ENCODE measurements at regions not wholly inside any gene's neighbourhood (a gene's known extent, or its start where the extent isn't known, plus 50 kb on each side); places are given as distances from the start of the nearest gene placed in this dataset.

DNA sequence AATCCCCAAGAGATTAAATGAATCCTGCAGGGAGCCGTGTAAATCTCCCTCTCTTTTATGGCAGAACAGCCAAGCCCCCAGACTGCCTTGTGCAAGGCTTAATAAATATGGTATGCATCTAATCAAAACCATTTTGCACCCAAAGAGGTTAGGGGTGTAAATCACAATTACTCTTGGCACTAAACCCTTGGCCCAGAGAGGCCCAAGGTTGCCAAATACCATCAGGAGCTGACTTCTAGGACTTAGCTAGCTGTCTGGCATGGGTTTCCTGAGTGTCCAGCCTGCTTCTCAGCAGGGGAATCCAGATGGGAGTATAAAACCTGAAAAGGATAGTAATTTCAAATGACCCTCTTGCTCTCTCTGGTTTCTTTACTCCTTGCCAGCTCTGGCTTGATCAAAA, 610.4 kb downstream of the MED13L start:
- no TSS peak for BruUV-seq (replicated peaks)
- in situ Hi-C loops (cut with MboI) (no loop called here), intact Hi-C loops (cut with micrococcal nuclease) (no loop called here)
- Histone ChIP-seq H3K4me2 (ENCODE audit: insufficient read depth, low read length) (no peak overlapping the region), H3K27ac (ENCODE audit: extremely low read depth, low read depth, low read length) (no peak overlapping the region), H3K9ac (ENCODE audit: insufficient read depth in 1 of 2, low read depth in 2 of 2, low read length in 2 of 2) (no peak overlapping the region), H3K36me3 (ENCODE audit: control insufficient read depth, insufficient read depth, low read length) (no peaks in the 10 kb centered on the region), H3K4me3 (no peak overlapping the region), H3K4me1 (replicated peaks in 1 of 2; ENCODE audit: control insufficient read depth in 2 of 2, insufficient read depth in 2 of 2, low read length in 2 of 2) (no peaks in the 10 kb centered on the region), H4K20me1 (replicated peaks; ENCODE audit: control insufficient read depth, insufficient read depth, low read length) (no peaks in the 10 kb centered on the region), H3K9me3 (replicated peaks; ENCODE audit: control insufficient read depth, insufficient read depth, low read depth, low read length) (no peaks in the 10 kb centered on the region), H3K27me3 (ENCODE audit: control insufficient read depth in 2 of 2, insufficient read depth in 2 of 2, low read length in 2 of 2) (no peaks in the 10 kb centered on the region), H3K79me2 (ENCODE audit: control insufficient read depth, insufficient read depth, low read length) (no peaks in the 10 kb centered on the region), H3K9me1 (ENCODE audit: control insufficient read depth, insufficient read depth, low read length) (no peaks in the 10 kb centered on the region), H2AFZ (ENCODE audit: low read depth, low read length) (no peak overlapping the region)
- no peak for FAIRE-seq
- 0% methylated on average over 1 of the region's 1 CpG for WGBS (ENCODE audit: insufficient coverage, low coverage, missing lambda C conversion rate)
- DNase-seq (ENCODE audit: extremely low read depth in 1 of 4, low spot score in 3 of 4) = no peak
- ChIA-PET CTCF (ENCODE audit: low intra/inter-chr PET ratio) (no interaction called here), POLR2A (interaction anchor here (0.7 kb wide), 1 partner anchor 509 kb away, joined by 3 read pairs; no protein-coding TSS in a partner anchor)
- TF ChIP-seq, protein P1, sequence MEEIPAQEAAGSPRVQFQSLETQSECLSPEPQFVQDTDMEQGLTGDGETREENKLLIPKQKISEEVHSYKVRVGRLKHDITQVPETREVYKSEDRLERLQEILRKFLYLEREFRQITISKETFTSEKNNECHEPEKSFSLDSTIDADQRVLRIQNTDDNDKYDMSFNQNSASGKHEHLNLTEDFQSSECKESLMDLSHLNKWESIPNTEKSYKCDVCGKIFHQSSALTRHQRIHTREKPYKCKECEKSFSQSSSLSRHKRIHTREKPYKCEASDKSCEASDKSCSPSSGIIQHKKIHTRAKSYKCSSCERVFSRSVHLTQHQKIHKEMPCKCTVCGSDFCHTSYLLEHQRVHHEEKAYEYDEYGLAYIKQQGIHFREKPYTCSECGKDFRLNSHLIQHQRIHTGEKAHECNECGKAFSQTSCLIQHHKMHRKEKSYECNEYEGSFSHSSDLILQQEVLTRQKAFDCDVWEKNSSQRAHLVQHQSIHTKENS (CRISPR knock-in tag; IDR thresholded peaks at IDR 0.05) = no peak
- TF ChIP-seq HNRNPUL1 (IDR thresholded peaks at IDR 0.05; ENCODE audit: low read length) (no peak), ZNF133 (CRISPR knock-in tag; IDR thresholded peaks at IDR 0.05) (no peak), FOXJ2 (tag; IDR thresholded peaks at IDR 0.05) (no peak), ERF (CRISPR knock-in tag; IDR thresholded peaks at IDR 0.05) (no peak)
- no peak for ATAC-seq

DNA sequence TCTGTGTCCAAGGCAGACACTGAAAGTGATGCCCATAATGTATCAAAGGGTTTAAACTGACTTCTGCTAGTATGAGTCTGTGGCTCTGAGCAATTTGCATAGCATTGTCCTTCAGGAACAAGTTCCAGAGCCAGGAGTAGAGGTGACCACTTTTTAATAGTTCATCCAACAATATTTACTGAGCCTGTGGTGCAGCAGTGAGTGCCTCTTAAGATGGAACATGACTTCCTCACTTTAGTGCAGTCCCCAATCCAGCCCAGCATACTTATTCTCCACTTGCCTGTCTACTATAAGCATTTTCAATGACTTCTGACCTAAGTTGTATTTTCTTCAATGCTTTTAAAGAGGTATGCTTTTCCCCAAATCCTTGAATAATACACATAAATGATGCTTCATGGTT, 611.3 kb downstream of the MED13L start:
- CTCF ChIA-PET (ENCODE audit: low intra/inter-chr PET ratio) = no interaction called here
- BruUV-seq (replicated peaks) = no TSS peak
- Histone ChIP-seq H3K27ac (ENCODE audit: extremely low read depth, low read depth, low read length) (no peak overlapping the region), H3K9me3 (replicated peaks; ENCODE audit: control insufficient read depth, insufficient read depth, low read depth, low read length) (no peaks in the 10 kb centered on the region), H2AFZ (ENCODE audit: low read depth, low read length) (no peak overlapping the region), H3K4me2 (ENCODE audit: insufficient read depth, low read length) (no peak overlapping the region), H3K9ac (ENCODE audit: insufficient read depth in 1 of 2, low read depth in 2 of 2, low read length in 2 of 2) (no peak overlapping the region), H3K9me1 (ENCODE audit: control insufficient read depth, insufficient read depth, low read length) (no peaks in the 10 kb centered on the region), H3K4me3 (no peak overlapping the region), H3K79me2 (ENCODE audit: control insufficient read depth, insufficient read depth, low read length) (no peaks in the 10 kb centered on the region), H3K27me3 (ENCODE audit: control insufficient read depth in 2 of 2, insufficient read depth in 2 of 2, low read length in 2 of 2) (no peaks in the 10 kb centered on the region), H3K36me3 (ENCODE audit: control insufficient read depth, insufficient read depth, low read length) (no peaks in the 10 kb centered on the region), H3K4me1 (replicated peaks in 1 of 2; ENCODE audit: control insufficient read depth in 2 of 2, insufficient read depth in 2 of 2, low read length in 2 of 2) (no peaks in the 10 kb centered on the region), H4K20me1 (replicated peaks; ENCODE audit: control insufficient read depth, insufficient read depth, low read length) (no peaks in the 10 kb centered on the region)
- in situ Hi-C loops (cut with MboI) = no loop called here
- FAIRE-seq = no peak
- no peak for DNase-seq (ENCODE audit: extremely low read depth in 1 of 4, low spot score in 3 of 4)
- ATAC-seq = no peak
- TF ChIP-seq, protein P1 (CRISPR knock-in tag; IDR thresholded peaks at IDR 0.05) = no peak
- TF ChIP-seq, protein P2, sequence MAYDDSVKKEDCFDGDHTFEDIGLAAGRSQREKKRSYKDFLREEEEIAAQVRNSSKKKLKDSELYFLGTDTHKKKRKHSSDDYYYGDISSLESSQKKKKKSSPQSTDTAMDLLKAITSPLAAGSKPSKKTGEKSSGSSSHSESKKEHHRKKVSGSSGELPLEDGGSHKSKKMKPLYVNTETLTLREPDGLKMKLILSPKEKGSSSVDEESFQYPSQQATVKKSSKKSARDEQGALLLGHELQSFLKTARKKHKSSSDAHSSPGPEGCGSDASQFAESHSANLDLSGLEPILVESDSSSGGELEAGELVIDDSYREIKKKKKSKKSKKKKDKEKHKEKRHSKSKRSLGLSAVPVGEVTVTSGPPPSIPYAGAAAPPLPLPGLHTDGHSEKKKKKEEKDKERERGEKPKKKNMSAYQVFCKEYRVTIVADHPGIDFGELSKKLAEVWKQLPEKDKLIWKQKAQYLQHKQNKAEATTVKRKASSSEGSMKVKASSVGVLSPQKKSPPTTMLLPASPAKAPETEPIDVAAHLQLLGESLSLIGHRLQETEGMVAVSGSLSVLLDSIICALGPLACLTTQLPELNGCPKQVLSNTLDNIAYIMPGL (CRISPR knock-in tag; IDR thresholded peaks at IDR 0.05) = no peak
- TF ChIP-seq RBFOX2 (IDR thresholded peaks at IDR 0.05; ENCODE audit: low read depth, low read length) (no peak), ZEB2 (IDR thresholded peaks at IDR 0.05) (no peak), POLR2H (tag; IDR thresholded peaks at IDR 0.05; ENCODE audit: low read depth) (no peak)
- POLR2A ChIA-PET = no interaction called here
- intact Hi-C loops (cut with micrococcal nuclease) = no loop called here

Measured in K562 (cell line).